Glomerular visceral epithelial cell (primary cell): ENCODE measurements at regions not wholly inside any gene's neighbourhood (a gene's known extent, or its start where the extent isn't known, plus 50 kb on each side); places are given as distances from the start of the nearest gene placed in this dataset.
"Not testable (repeated sequence)": the region's sequence is repeated elsewhere in the genome, so short reads cannot be mapped to it uniquely, and the experiment has no call there.

Experiments
- DNase-seq: peaks from one replicate; pipeline ENCODE4 v3.0.0-alpha.2; 2016; ENCODE audit errors: extremely low spot score

DNA sequence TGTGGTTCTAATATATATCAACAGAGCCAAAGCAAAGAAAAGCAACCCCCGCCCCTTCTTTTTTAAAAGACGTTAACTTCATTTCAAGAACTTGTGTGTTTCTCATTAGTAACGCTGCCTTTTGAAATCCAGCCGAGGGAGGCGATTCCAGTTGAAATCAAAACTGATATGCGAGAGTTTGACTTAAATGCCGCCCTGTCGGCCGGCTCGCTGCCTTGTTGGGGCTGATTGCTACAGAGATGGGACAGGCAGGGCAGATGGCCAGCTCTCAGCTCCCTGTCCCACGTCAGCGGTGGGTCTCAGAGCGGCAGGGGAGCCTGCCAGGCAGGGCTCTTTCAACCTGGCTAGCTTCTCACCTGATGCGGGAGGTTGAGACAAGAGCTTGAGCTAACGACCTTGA, 51.9 kb upstream of the ALX4 start:
- DNase-seq = no peak

DNA sequence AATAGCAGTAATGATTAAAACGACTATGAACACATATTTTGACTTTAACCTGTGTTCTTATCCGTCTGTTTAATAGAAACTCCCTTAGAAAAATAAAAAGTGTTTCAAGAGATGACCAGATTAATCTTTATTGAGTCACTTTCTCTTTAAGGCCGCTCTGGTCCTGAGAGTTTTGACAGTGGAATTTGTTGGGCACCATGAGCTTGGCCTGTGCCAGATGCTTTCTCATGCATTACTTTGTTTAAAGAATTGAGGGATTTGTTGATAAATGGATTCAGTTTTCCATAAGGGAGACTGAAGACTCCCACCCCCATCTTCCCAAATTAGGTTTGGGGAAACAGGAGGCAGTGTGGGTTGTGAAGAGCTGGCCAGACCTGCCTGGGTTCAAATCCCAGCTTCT, 53.2 kb upstream of the ALX4 start:
- no peak for DNase-seq

DNA sequence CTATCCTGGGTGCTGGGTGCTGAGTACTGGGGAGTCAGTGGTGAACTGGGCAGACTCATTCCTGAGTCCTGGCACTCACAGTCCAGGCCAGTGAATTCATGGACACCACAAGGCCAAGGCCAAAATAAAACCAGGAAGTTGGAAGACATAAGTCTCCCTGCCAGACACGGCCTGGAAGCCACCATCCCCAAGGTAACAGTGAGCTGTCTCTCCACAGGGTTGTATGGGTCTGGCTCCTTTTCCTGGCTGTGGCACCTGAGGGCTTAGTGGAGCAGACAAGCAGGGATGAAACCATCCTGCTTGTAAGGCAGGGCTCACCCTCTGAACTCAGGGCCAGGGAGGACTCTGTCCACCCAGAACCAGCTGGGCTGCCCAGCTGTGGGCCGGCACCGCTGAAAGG, 54.7 kb upstream of the ALX4 start:
- DNase-seq = no peak

DNA sequence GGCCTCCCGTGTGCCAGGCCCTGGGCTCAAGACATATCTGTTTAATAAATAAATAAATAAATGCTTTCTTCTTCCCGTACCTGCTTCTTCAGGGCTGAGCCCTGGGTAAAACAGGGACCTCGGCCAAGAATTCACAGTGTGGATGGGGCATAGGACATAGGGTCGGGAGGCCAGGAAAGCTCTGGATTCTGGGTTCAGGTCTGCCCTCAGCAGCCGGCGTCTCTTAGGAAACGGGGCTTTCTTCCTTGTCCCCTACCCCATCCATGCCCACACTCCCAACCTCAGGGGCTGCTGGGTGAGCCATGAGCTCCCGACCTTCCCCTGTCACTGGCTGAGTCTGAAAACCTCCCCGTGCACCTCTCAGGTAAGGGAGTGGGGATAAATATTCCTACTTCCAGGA, 55.7 kb upstream of the ALX4 start:
- no peak for DNase-seq

DNA sequence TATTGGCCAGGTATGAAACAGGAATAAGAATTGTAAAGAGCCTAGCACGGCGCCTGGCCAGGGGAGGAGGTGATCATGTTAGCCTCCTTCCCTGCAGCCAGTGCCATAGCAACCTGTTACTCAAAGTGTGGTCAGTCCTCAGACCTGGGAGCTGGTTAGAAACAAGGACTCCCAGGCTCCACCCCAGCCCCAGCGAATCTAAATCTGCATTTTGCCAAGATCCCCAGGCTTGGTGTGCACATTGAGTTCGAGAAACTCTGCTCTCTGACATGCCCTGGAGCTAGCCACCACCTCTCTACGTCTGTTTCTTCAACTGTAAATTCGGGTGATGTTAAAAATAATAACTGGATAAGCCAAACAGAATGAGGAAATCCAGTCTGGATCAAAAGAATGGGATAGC, 56.1 kb upstream of the ALX4 start:
- DNase-seq = no peak

DNA sequence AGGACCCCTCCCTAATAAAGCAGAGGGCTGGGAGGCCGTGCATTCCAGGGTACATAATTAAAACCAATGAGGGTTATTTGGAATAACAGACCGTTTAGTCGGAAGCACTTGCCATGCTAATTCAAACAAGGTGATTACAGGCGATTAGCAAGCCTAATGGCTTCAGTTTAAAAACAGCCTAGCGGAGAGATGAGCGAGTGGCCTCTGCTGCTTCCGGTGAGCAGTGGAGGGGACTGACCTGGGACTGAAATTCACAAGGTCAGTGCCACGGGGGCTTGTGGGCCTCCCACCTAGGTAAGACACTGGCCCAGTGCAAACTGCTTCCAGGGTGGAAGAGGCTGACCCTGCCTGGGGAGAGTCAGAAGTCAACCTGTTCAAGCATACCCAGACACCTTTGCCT, 56.8 kb upstream of the ALX4 start:
- no peak for DNase-seq

DNA sequence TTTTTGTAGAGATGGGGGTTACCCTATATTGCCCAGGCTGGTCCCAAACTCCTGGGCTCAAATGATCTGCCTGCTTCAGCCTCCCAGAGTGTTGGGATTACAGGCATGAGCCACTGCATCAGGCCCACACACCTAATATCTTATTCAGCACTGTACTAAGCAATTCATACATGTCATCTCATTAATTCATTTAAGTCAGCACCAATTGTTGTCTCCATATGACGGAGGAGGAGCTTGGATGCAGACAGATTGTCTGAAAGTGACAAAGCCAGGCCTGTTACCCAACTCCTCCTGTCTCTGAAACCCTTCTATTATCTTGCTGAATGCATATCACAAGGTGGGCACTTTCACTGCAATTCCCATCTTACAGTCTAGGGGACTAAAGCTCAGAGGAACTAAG, 57.5 kb upstream of the ALX4 start:
- no peak for DNase-seq

DNA sequence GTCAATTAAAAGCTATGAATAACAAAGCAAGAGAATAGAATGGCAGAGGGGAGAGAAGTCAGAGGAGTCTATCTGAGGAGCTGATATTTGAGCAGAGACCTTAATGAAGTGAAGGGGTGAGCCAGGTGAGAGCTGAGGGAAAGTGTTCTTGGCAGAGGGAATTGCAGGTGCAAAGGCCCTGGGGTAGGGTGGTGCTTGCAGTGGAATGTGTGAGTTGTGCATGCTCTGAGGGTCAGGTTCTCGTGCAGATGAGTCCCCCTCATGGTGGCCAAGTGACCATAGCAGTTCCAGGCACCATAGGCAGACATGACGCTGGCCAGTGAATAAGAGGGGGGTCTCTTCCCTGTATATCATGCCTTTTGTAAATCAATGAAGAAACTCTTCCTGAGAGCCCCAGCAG, 58.9 kb upstream of the ALX4 start:
- no peak for DNase-seq

DNA sequence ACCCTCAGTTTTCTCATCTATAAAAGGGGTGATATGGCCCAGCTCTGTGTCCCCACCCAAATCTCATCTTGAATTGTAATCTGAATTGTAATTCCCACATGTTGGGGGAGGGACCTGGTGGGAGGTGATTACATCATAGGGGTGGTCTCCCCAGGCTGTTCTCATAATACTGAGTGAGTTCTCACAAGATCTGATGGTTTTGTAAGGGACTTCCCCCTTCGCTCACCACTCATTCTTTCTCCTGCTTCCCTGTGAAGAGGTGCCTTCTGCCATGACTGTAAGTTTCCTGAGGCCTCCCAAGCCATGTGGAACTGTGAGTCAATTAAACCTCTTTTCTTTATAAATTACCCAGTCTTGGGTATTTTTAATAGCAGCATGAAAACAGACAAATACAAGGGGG, 61.1 kb upstream of the ALX4 start:
- not testable (repeated sequence) for DNase-seq

DNA sequence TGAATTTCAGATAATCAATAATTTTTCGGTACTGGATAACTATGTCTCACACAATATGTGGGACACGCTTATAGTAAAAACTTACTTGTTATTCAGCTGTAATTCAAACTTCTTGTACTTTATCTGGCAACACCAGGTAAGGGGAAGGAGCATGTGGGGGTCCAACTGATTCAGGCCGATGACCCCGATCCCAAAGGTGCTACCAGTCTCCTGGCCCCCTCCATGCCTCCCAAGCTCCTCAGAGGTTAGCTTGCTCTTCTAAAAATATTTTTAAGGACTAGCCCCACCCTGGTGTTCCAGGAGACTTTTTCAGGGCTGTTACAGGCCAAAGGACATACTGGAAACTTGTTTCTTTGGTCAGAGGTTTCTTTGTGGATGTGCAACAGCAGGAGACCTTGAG, 61.8 kb upstream of the ALX4 start:
- DNase-seq = no peak

DNA sequence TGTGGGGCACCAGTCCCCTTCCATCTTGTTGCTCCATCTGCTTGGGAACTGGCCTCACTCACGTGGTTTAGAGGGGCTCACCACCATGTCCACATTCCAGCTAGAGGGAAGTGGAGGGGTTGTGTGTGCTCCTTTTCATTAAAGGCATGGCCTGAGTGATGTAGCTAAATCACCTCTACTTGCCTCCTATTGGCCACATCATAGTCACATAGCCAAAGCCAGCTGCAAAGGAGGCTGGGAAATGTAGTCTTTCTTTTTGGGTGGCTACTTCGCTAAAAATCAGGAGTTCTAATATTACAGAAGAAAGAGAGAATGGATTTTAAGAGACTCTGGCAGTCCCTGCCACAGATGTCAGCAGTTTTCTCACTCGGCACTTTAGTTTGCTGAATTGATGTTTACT, 63.0 kb upstream of the ALX4 start:
- no peak for DNase-seq

DNA sequence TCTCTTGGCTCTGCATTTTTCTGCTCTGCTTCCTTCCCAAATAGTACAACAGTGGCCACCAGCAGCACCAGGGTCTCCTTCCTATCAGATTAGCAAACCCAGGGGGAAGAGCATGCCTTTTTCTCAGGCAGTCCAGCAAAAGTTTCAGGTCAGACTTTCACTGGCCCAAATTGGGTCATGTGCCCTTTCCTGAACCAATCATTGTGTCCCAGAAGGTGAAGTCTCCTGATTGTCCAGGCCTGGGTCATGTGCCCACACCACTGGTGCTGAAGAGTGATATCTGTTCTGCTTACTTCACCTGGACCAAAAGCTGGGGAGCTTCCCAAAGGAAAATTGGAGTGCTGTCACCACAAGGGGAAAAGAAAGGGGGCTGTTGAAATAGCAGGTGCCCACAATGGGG, 64.1 kb upstream of the ALX4 start:
- no peak for DNase-seq

DNA sequence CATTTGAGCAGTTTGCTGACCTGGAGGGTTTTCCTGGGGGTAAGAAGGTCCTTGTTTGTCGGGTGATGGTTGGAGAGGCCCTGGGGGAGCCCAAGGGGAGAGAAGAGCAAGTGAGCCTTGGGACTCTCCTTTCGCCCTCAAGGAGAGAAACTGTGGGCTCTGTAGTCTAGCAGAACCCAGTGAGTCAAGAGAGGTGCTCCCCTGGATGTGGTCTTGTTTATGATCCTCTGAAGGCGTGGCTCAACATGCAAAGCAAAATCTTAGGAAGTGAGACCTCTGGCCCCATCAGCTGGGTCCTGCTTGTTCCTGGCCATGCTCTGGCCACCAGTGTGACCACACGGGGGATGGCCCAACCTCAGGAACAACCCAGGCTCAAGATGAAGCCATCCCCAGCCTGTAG, 66.5 kb upstream of the ALX4 start:
- DNase-seq = no peak

DNA sequence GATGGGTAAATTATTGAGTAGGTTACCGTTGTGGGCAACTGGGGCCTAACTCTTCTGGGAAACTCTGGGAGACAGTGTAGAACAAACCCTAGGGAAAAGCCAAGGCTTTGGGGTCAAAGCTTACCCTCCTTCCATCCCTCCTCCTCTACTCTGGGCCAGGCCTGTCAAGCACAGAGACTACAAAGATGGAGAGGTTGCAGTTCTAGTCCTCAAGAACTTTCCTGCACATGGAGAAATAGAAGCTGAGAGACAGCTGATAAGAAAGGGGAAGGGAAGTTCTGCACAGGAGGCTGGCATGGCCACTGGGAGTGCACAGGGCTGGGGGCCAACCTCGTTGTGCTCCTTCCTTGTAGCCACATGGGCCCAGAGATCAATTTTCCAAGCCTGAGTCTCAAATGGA, 67.2 kb upstream of the ALX4 start:
- no peak for DNase-seq

DNA sequence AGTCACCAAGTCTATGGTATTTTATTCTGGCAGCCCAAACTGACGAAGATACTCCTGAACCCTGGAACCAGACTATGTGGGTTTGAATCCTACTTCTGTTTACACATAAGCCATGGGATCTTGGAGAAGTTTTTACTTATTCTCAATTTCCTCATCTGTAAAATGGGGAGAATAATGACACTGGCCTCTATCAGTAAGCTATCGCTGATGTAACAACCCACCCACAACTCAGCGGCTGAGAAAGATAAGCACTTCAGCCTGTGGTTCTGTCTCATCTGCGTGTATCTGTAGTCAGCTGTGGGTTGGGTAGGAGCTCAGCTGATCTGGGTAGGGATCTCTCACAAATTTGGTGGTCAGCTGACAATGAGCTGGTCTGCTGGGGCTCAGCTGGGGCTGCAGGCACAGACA, 68.0 kb upstream of the ALX4 start:
- DNase-seq = no peak

DNA sequence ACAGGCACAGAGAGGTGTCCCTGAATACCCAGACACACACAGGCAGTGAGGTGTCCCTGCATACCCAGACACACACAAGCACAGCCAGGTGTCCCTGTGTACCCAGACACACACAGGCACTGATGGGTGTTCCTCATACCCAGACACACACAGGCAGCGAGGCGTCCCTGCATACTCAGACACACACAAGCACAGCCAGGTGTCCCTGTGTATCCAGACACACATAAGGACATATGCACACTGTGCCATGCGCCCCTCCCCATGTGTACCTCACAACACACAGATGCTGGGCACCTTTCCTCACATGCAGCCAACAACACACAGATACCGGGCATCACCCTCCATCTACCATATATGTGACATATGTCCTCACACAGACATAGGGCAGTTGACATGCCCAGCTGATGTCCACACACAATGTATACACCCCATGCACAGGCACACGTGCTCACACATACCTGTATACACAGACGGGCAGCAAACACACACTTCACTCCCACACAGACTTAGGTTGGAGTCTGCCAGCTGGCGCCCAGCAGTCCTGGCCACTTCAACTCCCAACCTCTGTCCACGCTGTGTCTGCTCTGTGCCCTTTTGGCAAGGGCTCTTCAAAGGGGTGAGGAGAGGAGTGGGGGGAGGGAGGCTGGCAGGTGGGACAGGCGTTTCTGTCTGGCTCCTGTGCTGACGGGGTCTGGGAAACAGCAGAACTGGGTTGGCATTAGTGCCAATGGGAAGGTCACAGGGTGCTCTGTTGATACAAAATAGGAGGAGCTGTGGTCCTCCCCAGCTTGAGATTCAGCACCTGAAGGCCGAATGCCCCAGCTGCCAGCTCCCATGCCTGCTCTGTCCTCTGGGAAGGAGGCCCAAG, 69.4 kb upstream of the ALX4 start:
- DNase-seq = no peak

DNA sequence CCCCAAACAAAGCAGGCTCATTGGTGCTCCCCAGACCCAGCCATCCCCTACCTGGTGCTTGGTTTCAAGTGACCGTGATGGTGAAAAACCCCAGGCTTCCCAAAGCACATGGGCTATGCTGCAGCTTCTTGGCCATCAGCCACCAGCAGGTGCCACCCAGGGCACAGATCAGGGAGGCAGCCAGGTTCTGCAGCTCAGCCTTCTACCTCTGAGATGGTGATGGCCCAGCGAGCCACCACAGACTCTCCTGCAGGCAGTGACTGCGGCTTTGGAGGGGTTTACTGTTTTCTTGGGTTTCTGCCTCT, 70.0 kb upstream of the ALX4 start:
- DNase-seq = no peak

DNA sequence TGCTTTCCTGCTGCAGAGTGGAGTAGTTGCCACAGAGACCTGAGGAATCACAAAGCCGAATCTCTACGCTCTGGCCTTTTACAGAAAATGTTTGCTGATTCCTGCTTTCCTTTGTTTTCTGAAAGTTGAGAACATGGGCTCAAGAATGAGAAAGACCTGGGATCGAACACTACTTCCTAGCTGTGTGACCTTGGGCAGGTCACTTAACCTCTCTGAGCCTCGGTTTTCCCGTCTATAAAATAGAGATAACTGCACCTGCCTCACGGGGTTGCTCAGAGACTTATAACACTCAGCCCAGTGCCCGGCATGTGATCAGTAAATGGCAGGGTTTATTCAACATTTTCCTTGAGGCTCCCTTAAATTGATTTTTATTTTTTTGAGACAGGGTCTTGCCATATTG, 70.9 kb upstream of the ALX4 start:
- no peak for DNase-seq

DNA sequence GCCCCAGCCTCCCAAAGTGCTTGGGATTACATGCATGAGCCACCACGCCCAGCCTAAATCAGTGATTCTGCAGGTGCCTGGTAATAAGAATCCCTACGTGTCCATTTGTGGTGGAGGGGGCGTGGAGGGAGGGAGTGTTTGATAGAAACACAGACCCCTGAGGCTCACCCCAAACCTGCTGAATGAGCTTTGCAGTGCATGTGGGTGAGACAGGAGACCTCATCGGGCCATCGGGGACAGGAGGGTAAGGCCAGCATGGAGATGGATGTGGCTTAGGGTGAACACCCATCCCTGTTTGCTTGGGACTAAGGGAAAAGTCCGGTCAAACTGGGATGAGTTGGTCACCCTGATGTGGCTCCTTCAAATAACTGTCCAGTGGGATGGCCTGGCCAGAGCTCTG, 71.3 kb upstream of the ALX4 start:
- DNase-seq = no peak

DNA sequence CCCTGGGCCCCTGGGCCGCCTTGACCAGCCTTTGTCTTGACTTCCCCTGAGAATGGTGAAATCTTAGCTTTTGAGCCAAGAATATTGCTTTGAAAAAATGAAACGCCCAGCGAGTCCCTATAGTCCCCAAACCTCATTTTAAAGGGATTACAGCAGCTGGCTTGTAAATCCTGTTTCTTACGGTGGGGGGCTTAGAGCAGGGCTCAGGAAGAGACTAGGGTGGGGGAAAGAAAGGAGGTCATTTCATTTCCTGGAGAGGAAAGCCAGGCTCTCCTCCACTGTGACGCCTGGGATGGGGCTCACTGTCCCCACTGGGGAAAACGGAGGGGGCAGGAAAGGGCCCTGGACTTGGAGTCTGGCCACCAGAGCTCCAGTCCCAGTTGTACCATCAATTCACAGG, 72.2 kb upstream of the ALX4 start:
- no peak for DNase-seq

DNA sequence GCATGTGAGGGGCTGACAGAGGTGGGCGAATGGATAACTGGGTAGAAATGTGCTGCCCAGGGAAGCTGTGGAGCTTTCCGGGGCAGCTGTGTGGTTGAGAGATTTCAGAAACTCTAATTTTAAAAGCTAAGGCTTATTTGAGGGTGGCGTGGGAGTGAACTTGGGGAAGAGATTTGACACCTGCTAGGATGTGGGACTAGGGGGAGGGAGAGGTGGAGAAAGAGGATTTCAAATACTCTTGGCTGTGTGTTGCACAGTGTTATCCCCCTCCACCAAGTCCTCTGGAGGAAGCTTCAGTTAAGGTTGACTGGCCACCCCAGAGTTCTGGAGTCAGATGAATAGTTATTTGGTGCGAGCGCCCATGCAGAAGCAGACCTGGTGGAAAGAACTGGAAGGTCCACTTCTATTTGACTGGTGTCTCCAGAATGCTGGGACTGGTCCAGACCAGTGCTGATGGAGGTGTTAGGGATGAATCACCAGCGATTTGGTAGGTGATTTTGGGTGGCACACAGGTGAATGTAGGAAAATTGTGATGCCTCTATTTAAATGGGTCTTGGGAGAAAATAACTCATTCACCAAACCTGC, 72.8 kb upstream of the ALX4 start:
- no peak for DNase-seq

DNA sequence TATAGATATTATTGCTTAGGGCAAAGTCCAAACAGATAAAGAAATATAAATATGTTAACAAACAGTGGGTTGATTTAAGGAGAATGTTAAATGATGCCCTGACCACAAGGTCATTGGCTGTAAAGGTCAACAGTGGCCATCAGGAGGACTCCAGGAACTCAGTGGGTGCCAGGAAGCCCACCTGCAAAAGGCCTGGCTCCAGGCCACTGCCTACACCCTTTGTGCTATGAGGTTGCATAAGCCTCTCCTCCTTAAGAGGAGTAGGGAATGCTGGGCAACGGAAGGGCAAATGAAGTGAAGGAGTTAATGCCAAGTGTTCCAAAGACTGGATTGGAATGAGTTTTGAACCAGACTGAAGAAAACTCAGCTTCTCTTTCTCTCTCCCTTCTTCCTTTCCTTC, 73.3 kb upstream of the ALX4 start:
- DNase-seq = no peak

DNA sequence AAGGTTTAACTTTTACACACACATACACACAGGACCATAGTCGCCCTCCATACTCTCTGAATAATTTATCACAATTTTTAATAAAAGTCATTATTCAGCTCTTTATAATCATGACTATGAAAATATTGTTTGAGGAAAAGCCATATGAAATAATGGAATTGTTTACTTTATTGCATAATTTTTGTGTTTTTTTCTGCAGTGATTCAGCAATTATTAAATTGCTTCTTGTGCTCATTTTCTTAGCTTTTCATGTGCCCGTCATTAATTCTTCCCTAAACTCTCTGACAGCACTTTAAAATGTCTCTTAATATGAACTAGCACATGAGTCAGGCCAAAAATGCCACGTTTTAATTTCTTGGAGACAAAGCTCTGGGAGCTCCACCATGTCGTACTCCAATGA, 77.5 kb upstream of the ALX4 start:
- no peak for DNase-seq

DNA sequence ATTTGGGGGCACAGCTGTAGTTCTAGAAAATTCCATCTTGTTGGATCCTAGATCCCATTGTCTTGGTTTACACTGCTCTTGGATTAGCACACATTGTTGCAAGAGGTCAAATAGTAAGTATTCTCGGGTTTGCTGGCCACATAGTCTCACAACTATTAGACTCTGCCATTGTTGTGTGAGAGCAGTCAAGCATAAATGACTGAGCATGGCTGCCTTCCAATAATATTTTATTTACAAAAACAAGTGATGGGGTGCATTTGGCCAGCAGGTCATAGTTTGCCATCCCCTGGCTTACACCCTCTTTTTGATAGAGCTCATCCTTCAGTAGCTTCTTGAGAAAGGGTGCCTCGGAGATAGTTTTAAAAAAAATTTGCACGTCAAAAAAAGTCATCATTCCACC, 77.9 kb upstream of the ALX4 start:
- DNase-seq = no peak
